Vagina (tissue), 2 donors: ENCODE measurements at regions not wholly inside any gene's neighbourhood (a gene's known extent, or its start where the extent isn't known, plus 50 kb on each side); places are given as distances from the start of the nearest gene placed in this dataset.

Experiments used
- POLR2A ChIP-seq, 2 donors: fragments of 450-650 bp; IDR thresholded peaks; one replicate each; pipeline ENCODE4 v1.6.1; 2017; ENCODE audit warnings: antibody characterized with exemption in 2 of 2, mild to moderate bottlenecking in 2 of 2, moderate library complexity in 2 of 2
- POLR2AphosphoS5 ChIP-seq, 2 donors: sonication (generic); formaldehyde crosslinking; IDR thresholded peaks; one replicate each; pipeline ENCODE4 v1.9.0; 2017; ENCODE audit warnings: antibody characterized with exemption in 2 of 2, mild to moderate bottlenecking in 2 of 2, low read depth in 1 of 2; ENCODE audit not compliant: insufficient read depth in 1 of 2

DNA sequence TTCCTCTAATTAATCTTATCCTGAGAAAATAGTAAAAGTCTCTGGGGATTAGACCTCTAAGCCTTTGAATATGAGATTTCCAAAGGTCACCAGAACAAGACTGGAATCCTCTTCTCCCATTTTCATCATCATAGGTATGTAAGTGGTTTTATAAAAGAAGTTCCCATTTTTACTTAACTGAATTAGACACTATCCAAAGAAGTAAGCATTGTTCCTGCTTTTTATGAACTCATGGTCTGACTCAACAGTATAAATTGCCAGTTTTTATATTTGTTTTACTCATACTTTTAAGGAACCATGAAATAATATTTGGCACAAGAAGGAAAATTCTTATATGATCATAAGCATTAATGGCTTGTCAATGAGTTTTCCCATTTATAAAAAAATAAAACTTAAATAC lies 167.1 kb upstream of the ADRA1B start:
- TF ChIP-seq POLR2A (IDR thresholded peaks at IDR 0.05) (no peak), POLR2AphosphoS5 (IDR thresholded peaks at IDR 0.05; ENCODE audit: insufficient read depth in 1 of 2, low read depth in 1 of 2) (no peak)
